Astrocyte of the spinal cord (primary cell): ENCODE measurements at regions not wholly inside any gene's neighbourhood (a gene's known extent, or its start where the extent isn't known, plus 50 kb on each side); places are given as distances from the start of the nearest gene placed in this dataset.

Experiments used
- DNase-seq: peaks from one replicate; pipeline ENCODE4 v3.0.0; 2011; ENCODE audit warnings: low read depth, low spot score
- H3K4me3 ChIP-seq: 2 replicates; pipeline ENCODE4 v1.5.1; 2011; ENCODE audit warnings: low read depth, mild to moderate bottlenecking, low read length, moderate library complexity
- in situ Hi-C: cut with HindIII; loops from 2 replicates; pipeline ENCODE4 v1.10.0; 2017; ENCODE audit warnings: low sequenced_read_pairs
- TF ChIP-seq, protein P1 (sequence below): IDR thresholded peaks from 2 replicates; pipeline ENCODE4 v1.5.1; 2012; ENCODE audit warnings: low read depth, mild to moderate bottlenecking, low read length, inconsistent platforms

DNA sequence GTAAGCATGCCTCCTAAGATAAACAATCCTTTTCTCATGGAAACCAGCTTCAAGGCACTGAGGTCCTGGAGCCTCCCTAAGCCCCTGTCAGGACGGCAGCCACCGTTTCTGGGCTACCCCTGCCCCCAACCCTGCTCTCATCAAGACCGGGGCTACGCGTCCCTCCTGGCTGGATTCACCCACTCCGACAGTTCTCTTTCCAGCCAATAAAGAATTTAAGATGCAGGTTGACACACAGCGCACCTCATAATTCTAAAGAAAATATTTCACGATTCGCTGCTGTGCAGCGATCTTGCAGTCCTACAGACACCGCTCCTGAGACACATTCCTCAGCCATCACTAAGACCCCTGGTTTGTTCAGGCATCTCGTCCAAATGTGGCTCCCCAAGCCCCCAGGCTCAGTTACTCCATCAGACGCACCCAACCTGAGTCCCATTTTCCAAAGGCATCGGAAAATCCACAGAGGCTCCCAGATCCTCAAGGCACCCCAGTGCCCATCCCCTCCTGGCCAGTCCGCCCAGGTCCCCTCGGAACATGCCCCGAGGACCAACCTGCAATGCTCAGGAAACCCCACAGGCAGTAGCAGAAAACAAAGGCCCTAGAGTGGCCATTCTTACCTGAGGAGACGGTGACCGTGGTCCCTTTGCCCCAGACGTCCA is 336.3 kb downstream of the TMEM121 start:
- in situ Hi-C loops: no loop called here
- TF ChIP-seq, protein P1, sequence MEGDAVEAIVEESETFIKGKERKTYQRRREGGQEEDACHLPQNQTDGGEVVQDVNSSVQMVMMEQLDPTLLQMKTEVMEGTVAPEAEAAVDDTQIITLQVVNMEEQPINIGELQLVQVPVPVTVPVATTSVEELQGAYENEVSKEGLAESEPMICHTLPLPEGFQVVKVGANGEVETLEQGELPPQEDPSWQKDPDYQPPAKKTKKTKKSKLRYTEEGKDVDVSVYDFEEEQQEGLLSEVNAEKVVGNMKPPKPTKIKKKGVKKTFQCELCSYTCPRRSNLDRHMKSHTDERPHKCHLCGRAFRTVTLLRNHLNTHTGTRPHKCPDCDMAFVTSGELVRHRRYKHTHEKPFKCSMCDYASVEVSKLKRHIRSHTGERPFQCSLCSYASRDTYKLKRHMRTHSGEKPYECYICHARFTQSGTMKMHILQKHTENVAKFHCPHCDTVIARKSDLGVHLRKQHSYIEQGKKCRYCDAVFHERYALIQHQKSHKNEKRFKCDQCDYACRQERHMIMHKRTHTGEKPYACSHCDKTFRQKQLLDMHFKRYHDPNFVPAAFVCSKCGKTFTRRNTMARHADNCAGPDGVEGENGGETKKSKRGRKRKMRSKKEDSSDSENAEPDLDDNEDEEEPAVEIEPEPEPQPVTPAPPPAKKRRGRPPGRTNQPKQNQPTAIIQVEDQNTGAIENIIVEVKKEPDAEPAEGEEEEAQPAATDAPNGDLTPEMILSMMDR: no peak
- no peak overlapping the region for H3K4me3 ChIP-seq
- no peak for DNase-seq

DNA sequence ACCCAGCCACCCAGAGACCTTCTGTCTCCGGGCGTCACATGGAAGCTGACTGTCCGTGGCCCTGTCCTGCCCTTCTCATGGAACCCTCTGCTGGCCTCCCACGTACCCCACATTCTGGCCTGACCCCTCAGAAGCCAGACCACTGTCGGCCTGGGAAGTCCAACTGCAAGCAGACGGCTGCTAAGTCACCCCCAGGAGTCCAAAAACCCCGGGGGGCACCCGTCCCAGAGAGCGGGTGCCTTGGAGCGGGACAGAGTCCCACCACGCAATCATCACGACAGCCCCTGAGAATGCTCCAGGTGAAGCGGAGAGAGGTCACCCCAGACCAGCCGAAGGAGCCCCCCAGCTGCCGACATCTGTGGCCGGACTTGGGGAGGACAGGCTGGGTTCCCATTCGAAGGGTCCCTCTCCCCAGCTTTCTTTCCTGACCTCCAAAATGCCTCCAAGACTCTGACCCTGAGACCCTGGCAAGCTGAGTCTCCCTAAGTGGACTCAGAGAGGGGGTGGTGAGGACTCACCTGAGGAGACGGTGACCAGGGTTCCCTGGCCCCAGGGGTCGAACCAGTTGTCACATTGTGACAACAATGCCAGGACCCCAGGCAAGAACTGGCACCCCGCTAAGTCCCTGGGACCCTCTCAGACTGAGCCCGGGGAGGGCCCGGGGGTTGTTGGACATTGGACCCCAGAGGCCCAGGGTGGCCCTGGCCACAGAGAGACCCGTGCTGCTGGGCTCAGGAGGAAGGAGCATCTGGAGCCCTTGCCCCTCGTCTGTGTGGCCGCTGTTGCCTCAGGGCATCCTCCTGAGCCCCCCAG is 337.1 kb downstream of the TMEM121 start:
- DNase-seq: no peak
- TF ChIP-seq, protein P1: no peak
- H3K4me3 ChIP-seq: no peak overlapping the region
- in situ Hi-C loops: no loop called here

DNA sequence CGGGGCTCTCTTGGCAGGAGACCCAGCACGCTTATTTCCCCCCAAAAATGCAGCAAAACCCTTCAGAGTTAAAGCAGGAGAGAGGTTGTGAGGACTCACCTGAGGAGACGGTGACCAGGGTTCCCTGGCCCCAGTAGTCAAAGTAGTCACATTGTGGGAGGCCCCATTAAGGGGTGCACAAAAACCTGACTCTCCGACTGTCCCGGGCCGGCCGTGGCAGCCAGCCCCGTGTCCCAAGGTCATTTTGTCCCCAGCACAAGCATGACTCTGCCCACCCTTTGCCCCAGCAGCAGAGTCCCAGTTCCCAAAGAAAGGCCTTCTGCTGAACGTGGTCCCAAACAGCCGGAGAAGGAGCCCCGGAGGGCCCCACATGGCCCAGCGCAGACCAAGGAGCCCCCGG is 337.7 kb downstream of the TMEM121 start:
- H3K4me3 ChIP-seq: no peak overlapping the region
- in situ Hi-C loops: no loop called here
- TF ChIP-seq, protein P1: no peak
- no peak for DNase-seq

DNA sequence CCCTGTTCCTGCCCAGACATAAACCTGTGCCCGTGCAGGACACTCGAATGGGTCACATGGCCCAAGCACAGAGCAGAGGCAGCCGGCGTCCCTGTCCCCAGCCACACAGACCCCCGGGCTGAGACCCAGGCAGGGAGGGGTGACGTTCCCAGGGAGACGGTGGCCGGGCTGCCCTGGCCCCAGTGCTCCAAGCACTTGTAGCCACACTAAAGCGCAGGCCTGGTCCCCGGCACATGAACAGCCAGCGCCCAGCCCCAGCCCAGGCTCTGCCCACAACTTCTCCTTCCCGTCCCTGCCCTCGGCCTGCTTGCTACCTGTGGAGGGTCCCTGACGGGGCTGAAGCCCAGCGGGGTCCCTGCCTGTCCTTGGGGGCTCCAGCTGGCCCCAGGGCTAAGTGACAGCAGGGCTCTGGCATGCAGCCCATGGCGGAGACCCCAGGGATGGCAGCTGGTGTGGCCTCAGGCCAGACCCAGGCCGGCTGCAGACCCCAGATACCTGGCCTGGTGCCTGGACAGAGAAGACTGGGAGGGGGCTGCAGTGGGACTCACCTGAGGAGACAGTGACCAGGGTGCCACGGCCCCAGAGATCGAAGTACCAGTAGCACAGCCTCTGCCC is 338.4 kb downstream of the TMEM121 start:
- TF ChIP-seq, protein P1: no peak
- H3K4me3 ChIP-seq: no peak overlapping the region
- in situ Hi-C loops: no loop called here
- no peak for DNase-seq

DNA sequence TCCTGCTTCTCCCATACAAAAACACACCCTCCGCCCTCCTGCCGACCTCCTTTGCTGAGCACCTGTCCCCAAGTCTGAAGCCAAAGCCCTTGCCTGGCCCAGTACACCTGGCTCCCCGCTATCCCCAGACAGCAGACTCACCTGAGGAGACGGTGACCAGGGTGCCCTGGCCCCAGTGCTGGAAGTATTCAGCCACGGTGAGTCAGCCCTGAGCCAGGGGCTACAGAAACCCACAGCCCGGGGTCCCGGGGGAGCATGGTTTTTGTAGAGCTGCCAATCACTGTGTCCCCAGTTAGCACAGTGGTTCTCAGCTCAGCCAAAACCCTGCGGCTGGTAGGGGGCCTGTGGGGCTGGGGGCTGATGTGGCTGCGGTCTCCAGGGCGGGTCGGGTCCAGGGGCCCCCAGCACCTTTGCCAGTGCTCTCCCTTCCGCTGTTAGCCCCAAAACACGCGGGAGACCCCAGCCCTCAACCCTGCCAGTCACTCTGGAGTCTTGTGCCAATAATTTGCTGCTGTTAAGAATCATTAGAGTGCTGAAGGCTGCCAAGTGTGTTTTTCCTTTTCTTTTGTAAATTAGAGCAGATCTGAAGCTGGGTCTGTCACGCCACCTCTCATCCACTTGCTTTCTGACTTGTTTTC is 339.0 kb downstream of the TMEM121 start:
- TF ChIP-seq, protein P1: no peak
- no peak for DNase-seq
- no peak overlapping the region for H3K4me3 ChIP-seq
- in situ Hi-C loops: no loop called here
